Ascending aorta (tissue), 2 donors: ENCODE measurements at regions not wholly inside any gene's neighbourhood (a gene's known extent, or its start where the extent isn't known, plus 50 kb on each side); places are given as distances from the start of the nearest gene placed in this dataset.

ENCODE experiments used
- DNase-seq, 2 donors: peaks; one replicate each; pipeline ENCODE4 v3.0.0-alpha.2; 2019; ENCODE audit warnings: low spot score in 2 of 2
- H3K27ac ChIP-seq, 2 donors: fragments of 200-600 bp; sonication (generic); one replicate each; pipeline ENCODE4 v1.5.1; 2016 to 2017; ENCODE audit warnings: mild to moderate bottlenecking in 1 of 2
- H3K27me3 ChIP-seq: fragments of 200-600 bp; sonication (generic); one replicate; pipeline ENCODE4 v1.5.1; 2017
- H3K36me3 ChIP-seq, 2 donors: fragments of 200-600 bp; sonication (generic); one replicate each; pipeline ENCODE4 v1.5.1; 2016
- H3K4me1 ChIP-seq, 2 donors: fragments of 200-600 bp; sonication (generic); one replicate each; pipeline ENCODE4 v1.5.1; 2016 to 2017; ENCODE audit warnings: mild to moderate bottlenecking in 1 of 2
- H3K4me3 ChIP-seq, 2 donors: fragments of 200-600 bp; sonication (generic); one replicate each; pipeline ENCODE4 v1.5.1; 2016 to 2017; ENCODE audit warnings: mild to moderate bottlenecking in 1 of 2
- H3K9me3 ChIP-seq, 2 donors: fragments of 200-600 bp; sonication (generic); one replicate each; pipeline ENCODE4 v1.5.1; 2016
- intact Hi-C: fragments of 100-400 bp; cut with DNase I; formaldehyde crosslinking; loops from one replicate; pipeline ENCODE4 v1.15.1; 2023
- TF ChIP-seq, protein P1 (sequence below), 3 experiments: fragments of 200-600 bp in 2 of 3; fragments of 450-650 bp in 1 of 3; sonication (generic) in 2 of 3; IDR thresholded peaks; one replicate each; pipeline ENCODE4 v1.5.1; 2016 to 2019; ENCODE audit warnings: antibody characterized with exemption in 3 of 3, mild to moderate bottlenecking in 1 of 3, moderate library complexity in 1 of 3

DNA sequence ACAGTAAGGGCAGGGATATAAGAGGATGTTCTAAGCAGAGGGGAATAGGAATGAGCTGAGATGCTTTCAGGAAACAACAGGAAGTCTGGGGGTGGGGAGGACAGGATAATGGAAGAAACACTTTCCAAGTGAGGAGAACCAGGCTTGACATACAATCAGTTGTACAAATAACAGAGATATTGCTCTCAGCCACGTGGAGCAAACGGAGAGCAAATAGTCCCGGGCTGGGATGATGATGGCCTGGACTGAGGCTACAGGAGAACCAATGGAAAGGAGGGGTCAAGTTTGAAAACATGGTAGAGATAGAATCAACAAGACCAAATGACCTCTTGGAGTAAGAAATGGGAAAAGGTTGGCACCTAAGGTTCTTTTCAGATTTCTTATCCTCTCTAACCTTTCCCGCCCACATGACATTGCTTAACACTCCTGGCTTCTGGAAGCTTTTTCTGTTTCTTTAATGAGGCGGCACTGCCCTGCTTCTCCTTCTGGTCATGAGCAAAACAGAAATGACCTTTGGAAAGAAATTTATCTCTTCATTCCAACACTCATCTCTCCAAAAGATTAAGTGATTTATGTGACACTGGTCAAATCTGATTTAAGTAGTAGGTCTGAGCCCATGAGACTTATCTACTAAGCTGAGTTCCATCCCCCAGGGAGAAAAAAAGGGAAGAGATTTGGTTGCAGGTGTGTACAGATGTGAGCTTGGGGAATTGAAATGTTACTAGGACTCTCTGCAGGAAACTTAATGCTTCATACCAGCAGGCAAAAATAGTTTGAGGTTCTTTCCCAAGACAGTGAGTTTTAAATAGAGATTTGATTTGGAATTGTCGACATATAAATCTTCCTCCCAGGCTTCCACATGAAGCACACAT, 442.9 kb upstream of the HNRNPA3 start:
- no peaks in the 10 kb centered on the region for H3K9me3 ChIP-seq
- no peaks in the 10 kb centered on the region for H3K36me3 ChIP-seq
- H3K4me3 ChIP-seq = no peak overlapping the region
- no peaks in the 10 kb centered on the region for H3K4me1 ChIP-seq
- no peak for DNase-seq
- intact Hi-C loops = no loop called here
- TF ChIP-seq, protein P1, sequence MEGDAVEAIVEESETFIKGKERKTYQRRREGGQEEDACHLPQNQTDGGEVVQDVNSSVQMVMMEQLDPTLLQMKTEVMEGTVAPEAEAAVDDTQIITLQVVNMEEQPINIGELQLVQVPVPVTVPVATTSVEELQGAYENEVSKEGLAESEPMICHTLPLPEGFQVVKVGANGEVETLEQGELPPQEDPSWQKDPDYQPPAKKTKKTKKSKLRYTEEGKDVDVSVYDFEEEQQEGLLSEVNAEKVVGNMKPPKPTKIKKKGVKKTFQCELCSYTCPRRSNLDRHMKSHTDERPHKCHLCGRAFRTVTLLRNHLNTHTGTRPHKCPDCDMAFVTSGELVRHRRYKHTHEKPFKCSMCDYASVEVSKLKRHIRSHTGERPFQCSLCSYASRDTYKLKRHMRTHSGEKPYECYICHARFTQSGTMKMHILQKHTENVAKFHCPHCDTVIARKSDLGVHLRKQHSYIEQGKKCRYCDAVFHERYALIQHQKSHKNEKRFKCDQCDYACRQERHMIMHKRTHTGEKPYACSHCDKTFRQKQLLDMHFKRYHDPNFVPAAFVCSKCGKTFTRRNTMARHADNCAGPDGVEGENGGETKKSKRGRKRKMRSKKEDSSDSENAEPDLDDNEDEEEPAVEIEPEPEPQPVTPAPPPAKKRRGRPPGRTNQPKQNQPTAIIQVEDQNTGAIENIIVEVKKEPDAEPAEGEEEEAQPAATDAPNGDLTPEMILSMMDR (IDR thresholded peaks at IDR 0.05) = no peak
- H3K27me3 ChIP-seq = no peaks in the 10 kb centered on the region
- no peak overlapping the region for H3K27ac ChIP-seq

DNA sequence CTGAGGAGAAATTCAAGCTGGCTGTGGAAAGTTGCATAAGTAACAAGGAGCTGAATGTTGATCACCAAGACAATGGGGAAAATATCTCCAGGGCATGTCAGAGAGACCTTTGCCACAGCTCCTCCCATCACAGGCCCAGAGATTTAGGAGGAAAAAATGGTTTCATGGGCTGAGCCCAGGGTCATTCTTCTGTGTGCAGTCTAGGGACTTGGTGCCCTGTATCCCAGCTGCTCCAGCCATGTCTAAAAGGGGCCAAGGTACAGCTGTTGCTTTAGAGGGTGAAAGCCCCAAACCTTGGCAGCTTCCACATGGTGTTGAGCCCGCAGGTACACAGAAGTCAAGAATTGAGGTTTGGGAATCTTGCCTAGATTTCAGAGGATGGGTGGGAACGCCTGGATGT, 439.8 kb upstream of the HNRNPA3 start:
- Histone ChIP-seq H3K4me3 (no peak overlapping the region), H3K9me3 (no peaks in the 10 kb centered on the region), H3K27me3 (no peaks in the 10 kb centered on the region), H3K27ac (no peak overlapping the region), H3K36me3 (no peaks in the 10 kb centered on the region), H3K4me1 (no peaks in the 10 kb centered on the region)
- no peak for DNase-seq
- TF ChIP-seq, protein P1 (IDR thresholded peaks at IDR 0.05) = no peak
- intact Hi-C loops = no loop called here

DNA sequence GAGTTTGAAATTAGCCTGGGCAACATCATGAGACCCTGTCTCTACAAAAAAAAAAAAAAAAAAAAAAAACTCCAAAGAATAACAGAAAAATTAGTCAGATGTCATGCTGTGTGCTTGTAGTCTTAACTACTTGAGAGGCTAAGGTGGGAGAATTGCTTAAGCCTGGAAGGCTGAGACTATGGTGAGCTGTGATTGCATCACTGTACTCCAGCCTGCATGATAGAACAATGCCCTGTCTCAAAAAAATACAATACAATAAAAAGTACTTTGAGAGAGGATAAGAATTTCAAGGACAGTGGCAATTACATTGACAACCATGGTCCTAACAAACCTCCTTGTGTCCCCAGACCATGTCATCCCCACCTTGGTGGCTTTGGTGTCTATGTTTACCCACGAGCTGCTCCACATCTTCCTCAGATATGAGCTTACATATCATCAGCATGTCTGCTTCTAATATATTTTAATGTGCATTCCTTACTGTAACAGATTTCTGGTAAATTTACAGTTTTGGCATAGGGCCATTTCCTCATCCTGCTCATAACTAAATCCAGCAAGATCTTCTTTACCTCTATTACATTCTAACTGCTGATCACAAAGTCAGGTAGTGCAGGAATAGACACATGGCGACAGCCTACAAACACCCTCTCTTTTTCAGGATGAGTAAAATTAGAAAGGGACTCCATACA, 437.7 kb upstream of the HNRNPA3 start:
- H3K27ac ChIP-seq = no peak overlapping the region
- no peak for DNase-seq
- H3K36me3 ChIP-seq = no peaks in the 10 kb centered on the region
- intact Hi-C loops = no loop called here
- no peaks in the 10 kb centered on the region for H3K27me3 ChIP-seq
- H3K4me1 ChIP-seq = no peaks in the 10 kb centered on the region
- TF ChIP-seq, protein P1 (IDR thresholded peaks at IDR 0.05) = no peak
- H3K4me3 ChIP-seq = no peak overlapping the region
- no peaks in the 10 kb centered on the region for H3K9me3 ChIP-seq

DNA sequence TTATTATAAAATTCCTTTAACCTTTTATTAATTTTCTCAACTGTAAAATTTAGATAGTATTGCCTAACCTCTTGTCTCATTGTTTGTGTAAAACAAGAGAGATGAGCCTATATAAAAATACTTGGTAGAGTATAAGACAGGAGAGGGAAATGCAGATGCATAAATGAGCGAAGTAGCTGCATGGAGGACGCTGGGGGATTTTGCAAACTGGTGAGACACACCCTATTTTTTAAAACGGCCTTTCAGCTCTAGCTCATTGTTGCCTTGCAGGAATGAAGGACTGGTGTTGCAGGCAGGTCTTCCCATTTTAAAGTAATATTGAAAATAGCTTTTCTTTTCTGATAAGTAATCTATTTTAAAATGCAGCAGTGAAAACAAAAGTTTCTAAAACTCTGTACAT, 435.3 kb upstream of the HNRNPA3 start:
- TF ChIP-seq, protein P1 (IDR thresholded peaks at IDR 0.05) = no peak

DNA sequence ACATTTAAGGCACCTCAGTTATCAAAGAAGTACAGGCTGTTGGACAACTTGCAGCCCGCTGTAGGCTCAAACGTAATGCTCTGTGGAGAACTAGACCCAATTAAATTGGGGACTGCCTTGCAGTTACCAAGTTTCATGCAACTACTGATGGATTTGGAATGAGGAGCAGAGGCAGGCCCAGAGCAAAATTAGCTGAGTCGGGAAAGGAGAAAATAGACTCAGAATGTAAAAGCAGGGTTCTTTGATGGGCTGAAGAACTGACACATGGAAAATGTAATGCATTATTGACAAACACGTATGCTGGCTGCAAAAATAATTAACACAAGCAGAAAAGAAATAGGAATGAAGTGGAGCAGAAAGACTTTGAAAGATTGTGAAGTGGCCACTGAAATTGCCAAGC, 432.7 kb upstream of the HNRNPA3 start:
- TF ChIP-seq, protein P1 (IDR thresholded peaks at IDR 0.05) = no peak

More for the DNA sequence above, 435.3 kb upstream of the HNRNPA3 start:
- H3K27me3 ChIP-seq = no peaks in the 10 kb centered on the region
- H3K36me3 ChIP-seq = no peaks in the 10 kb centered on the region
- DNase-seq = no peak
- no peak overlapping the region for H3K4me3 ChIP-seq
- H3K27ac ChIP-seq = no peak overlapping the region
- H3K4me1 ChIP-seq = no peaks in the 10 kb centered on the region
- intact Hi-C loops = no loop called here
- H3K9me3 ChIP-seq = no peaks in the 10 kb centered on the region

More for the DNA sequence above, 432.7 kb upstream of the HNRNPA3 start:
- Histone ChIP-seq H3K4me1 (no peaks in the 10 kb centered on the region), H3K27me3 (no peaks in the 10 kb centered on the region), H3K27ac (no peak overlapping the region), H3K9me3 (no peaks in the 10 kb centered on the region), H3K4me3 (no peak overlapping the region), H3K36me3 (no peaks in the 10 kb centered on the region)
- intact Hi-C loops = no loop called here
- DNase-seq = no peak
